HEK293 (cell line): ENCODE measurements at regions not wholly inside any gene's neighbourhood (a gene's known extent, or its start where the extent isn't known, plus 50 kb on each side); places are given as distances from the start of the nearest gene placed in this dataset.

ENCODE experiments used
- CTCF ChIA-PET: fragments of 350-600 bp; formaldehyde crosslinking; extraction: SDS; loops from one replicate; lab custom pipeline; 2021; ENCODE audit warnings: antibody characterized with exemption; lab: Yijun Ruan, JAX
- POLR2A ChIA-PET: fragments of 300-600 bp; formaldehyde crosslinking; extraction: SDS; loops from one replicate; lab custom pipeline; 2020; ENCODE audit warnings: antibody characterized with exemption, inconsistent platforms; lab: Yijun Ruan, JAX
- H3K27ac ChIP-seq: fragments of 200-500 bp; sonication (Bioruptor generic); 2 replicates; pipeline ENCODE4 v1.5.1; 2014; ENCODE audit warnings: low read depth, low read length, control low read depth, inconsistent platforms; ENCODE audit errors: extremely low read depth
- H3K36me3 ChIP-seq, 2 experiments: fragments of 200-500 bp in 1 of 2; sonication (Bioruptor generic) in 1 of 2; 1 replicate in 1 of 2; 2 replicates in 1 of 2; pipeline ENCODE4 v1.5.1; 2014 to 2017; ENCODE audit warnings: inconsistent platforms in 2 of 2, low read length in 2 of 2; ENCODE audit not compliant: control insufficient read depth in 2 of 2, insufficient read depth in 1 of 2
- H3K4me1 ChIP-seq: fragments of 200-500 bp; sonication (Bioruptor generic); 2 replicates; pipeline ENCODE4 v1.5.1; 2014; ENCODE audit warnings: mild to moderate bottlenecking, low read length, inconsistent platforms; ENCODE audit not compliant: control insufficient read depth, insufficient read depth
- H3K4me3 ChIP-seq: 2 replicates; pipeline ENCODE4 v1.5.1; 2011; ENCODE audit warnings: low read depth, mild to moderate bottlenecking, control low read depth, low read length, moderate library complexity
- H3K9me3 ChIP-seq: fragments of 200-500 bp; sonication (Bioruptor generic); 2 replicates; pipeline ENCODE4 v1.5.1; 2014; ENCODE audit warnings: low read depth, low read length, inconsistent platforms; ENCODE audit not compliant: control insufficient read depth, insufficient read depth
- KLF1 ChIP-seq: fragments of 450-650 bp; formaldehyde crosslinking; IDR thresholded peaks from 2 replicates; pipeline ENCODE4 v1.5.1; 2016; ENCODE audit warnings: missing biosample characterization, missing genetic modification characterization
- MYNN ChIP-seq: fragments of 450-650 bp; formaldehyde crosslinking; IDR thresholded peaks from 2 replicates; pipeline ENCODE4 v1.5.1; 2016; ENCODE audit warnings: missing biosample characterization, missing genetic modification characterization, borderline replicate concordance
- PRDM2 ChIP-seq: fragments of 450-650 bp; formaldehyde crosslinking; IDR thresholded peaks from 2 replicates; pipeline ENCODE4 v1.5.1; 2016; ENCODE audit warnings: missing biosample characterization, missing genetic modification characterization, borderline replicate concordance
- RBAK ChIP-seq: fragments of 450-650 bp; formaldehyde crosslinking; IDR thresholded peaks from 2 replicates; pipeline ENCODE4 v1.5.1; 2016; ENCODE audit warnings: missing biosample characterization, missing genetic modification characterization
- SP2 ChIP-seq: fragments of 450-650 bp; formaldehyde crosslinking; IDR thresholded peaks from 2 replicates; pipeline ENCODE4 v1.5.1; 2016; ENCODE audit warnings: missing biosample characterization, missing genetic modification characterization
- ZBTB20 ChIP-seq: fragments of 450-650 bp; formaldehyde crosslinking; IDR thresholded peaks from 2 replicates; pipeline ENCODE4 v1.5.1; 2016; ENCODE audit warnings: missing biosample characterization, missing genetic modification characterization
- ZBTB8A ChIP-seq: fragments of 450-650 bp; formaldehyde crosslinking; IDR thresholded peaks from 2 replicates; pipeline ENCODE4 v1.5.1; 2016; ENCODE audit warnings: missing biosample characterization, missing genetic modification characterization
- ZFP37 ChIP-seq: fragments of 450-650 bp; formaldehyde crosslinking; IDR thresholded peaks from 2 replicates; pipeline ENCODE4 v1.5.1; 2016; ENCODE audit warnings: missing biosample characterization, missing genetic modification characterization
- ZNF114 ChIP-seq: fragments of 450-650 bp; formaldehyde crosslinking; IDR thresholded peaks from 2 replicates; pipeline ENCODE4 v1.5.0; 2017; ENCODE audit warnings: missing biosample characterization, missing genetic modification characterization
- ZNF133 ChIP-seq: fragments of 450-650 bp; formaldehyde crosslinking; IDR thresholded peaks from 2 replicates; pipeline ENCODE4 v1.5.1; 2016; ENCODE audit warnings: missing biosample characterization, missing genetic modification characterization
- ZNF174 ChIP-seq: fragments of 450-650 bp; formaldehyde crosslinking; IDR thresholded peaks from 2 replicates; pipeline ENCODE4 v1.5.0; 2017; ENCODE audit warnings: missing biosample characterization, mild to moderate bottlenecking, missing genetic modification characterization
- ZNF292 ChIP-seq: fragments of 450-650 bp; formaldehyde crosslinking; IDR thresholded peaks from 2 replicates; pipeline ENCODE4 v1.5.1; 2016; ENCODE audit warnings: low read depth, missing biosample characterization, missing genetic modification characterization, borderline replicate concordance
- ZNF433 ChIP-seq: fragments of 450-650 bp; formaldehyde crosslinking; IDR thresholded peaks from 2 replicates; pipeline ENCODE4 v1.5.1; 2016; ENCODE audit warnings: missing biosample characterization, missing genetic modification characterization, low read depth
- ZNF449 ChIP-seq: fragments of 450-650 bp; formaldehyde crosslinking; IDR thresholded peaks from 2 replicates; pipeline ENCODE4 v1.5.1; 2017; ENCODE audit warnings: missing biosample characterization, mild to moderate bottlenecking, missing genetic modification characterization, moderate library complexity
- ZNF548 ChIP-seq: fragments of 450-650 bp; formaldehyde crosslinking; IDR thresholded peaks from 2 replicates; pipeline ENCODE4 v1.5.1; 2016; ENCODE audit warnings: missing biosample characterization, missing genetic modification characterization
- ZNF561 ChIP-seq: fragments of 450-650 bp; IDR thresholded peaks from 2 replicates; pipeline ENCODE4 v1.5.1; 2018; ENCODE audit warnings: missing biosample characterization, missing genetic modification characterization, borderline replicate concordance
- ZNF580 ChIP-seq: fragments of 450-650 bp; formaldehyde crosslinking; IDR thresholded peaks from 2 replicates; pipeline ENCODE4 v1.5.1; 2016; ENCODE audit warnings: missing biosample characterization, missing genetic modification characterization
- ZNF626 ChIP-seq: fragments of 450-650 bp; sonication (Bioruptor Pico); formaldehyde crosslinking; IDR thresholded peaks from 2 replicates; pipeline ENCODE4 v1.5.1; 2018; ENCODE audit warnings: missing biosample characterization, missing genetic modification characterization, inconsistent platforms
- ZNF843 ChIP-seq: fragments of 450-650 bp; formaldehyde crosslinking; IDR thresholded peaks from 2 replicates; pipeline ENCODE4 v1.5.1; 2016; ENCODE audit warnings: missing biosample characterization, missing genetic modification characterization
- ZSCAN5A ChIP-seq: fragments of 450-650 bp; formaldehyde crosslinking; IDR thresholded peaks from 2 replicates; pipeline ENCODE4 v1.5.1; 2016; ENCODE audit warnings: missing biosample characterization, missing genetic modification characterization

- TF ChIP-seq ZSCAN5A (tag by site-specific recombination) (no peak), ZNF133 (tag by site-specific recombination) (no peak), ZNF114 (tag by site-specific recombination) (no peak), ZNF433 (tag by site-specific recombination) (no peak), ZNF626 (tag by site-specific recombination) (no peak), PRDM2 (tag by site-specific recombination) (no peak), RBAK (tag by site-specific recombination) (no peak), ZFP37 (no peak), ZBTB20 (tag by site-specific recombination) (no peak), ZBTB8A (tag by site-specific recombination) (no peak), KLF1 (no peak), ZNF292 (tag by site-specific recombination) (no peak), ZNF449 (tag by site-specific recombination) (no peak), ZNF561 (no peak), ZNF580 (tag by site-specific recombination) (no peak)
- POLR2A ChIA-PET, result no interaction called here
- Histone ChIP-seq H3K9me3 (no peaks in the 10 kb centered on the region), H3K4me3 (no peak overlapping the region), H3K36me3 (no peaks in the 10 kb centered on the region), H3K27ac (no peak overlapping the region), H3K4me1 (no peaks in the 10 kb centered on the region)
- CTCF ChIA-PET, result no interaction called here
Observed at GRCh38 chrX:10042055-10042454, 74.9 kb downstream of the CLDN34 start.

- no peaks in the 10 kb centered on the region for H3K4me1 ChIP-seq
- no peak overlapping the region for H3K4me3 ChIP-seq
- H3K9me3 ChIP-seq, result no peaks in the 10 kb centered on the region
- TF ChIP-seq ZNF174 (tag by site-specific recombination) (no peak), MYNN (no peak), SP2 (no peak), ZNF548 (no peak), ZNF843 (no peak)
- ChIA-PET CTCF (no interaction called here), POLR2A (no interaction called here)
- H3K27ac ChIP-seq, result no peak overlapping the region
- no peaks in the 10 kb centered on the region for H3K36me3 ChIP-seq
Observed at GRCh38 chrX:10043386-10043785, 76.2 kb downstream of the CLDN34 start.
